ENCODE measurements at regions not wholly inside any gene's neighbourhood (a gene's known extent, or its start where the extent isn't known, plus 50 kb on each side); places are given as distances from the start of the nearest gene placed in this dataset.

DNA sequence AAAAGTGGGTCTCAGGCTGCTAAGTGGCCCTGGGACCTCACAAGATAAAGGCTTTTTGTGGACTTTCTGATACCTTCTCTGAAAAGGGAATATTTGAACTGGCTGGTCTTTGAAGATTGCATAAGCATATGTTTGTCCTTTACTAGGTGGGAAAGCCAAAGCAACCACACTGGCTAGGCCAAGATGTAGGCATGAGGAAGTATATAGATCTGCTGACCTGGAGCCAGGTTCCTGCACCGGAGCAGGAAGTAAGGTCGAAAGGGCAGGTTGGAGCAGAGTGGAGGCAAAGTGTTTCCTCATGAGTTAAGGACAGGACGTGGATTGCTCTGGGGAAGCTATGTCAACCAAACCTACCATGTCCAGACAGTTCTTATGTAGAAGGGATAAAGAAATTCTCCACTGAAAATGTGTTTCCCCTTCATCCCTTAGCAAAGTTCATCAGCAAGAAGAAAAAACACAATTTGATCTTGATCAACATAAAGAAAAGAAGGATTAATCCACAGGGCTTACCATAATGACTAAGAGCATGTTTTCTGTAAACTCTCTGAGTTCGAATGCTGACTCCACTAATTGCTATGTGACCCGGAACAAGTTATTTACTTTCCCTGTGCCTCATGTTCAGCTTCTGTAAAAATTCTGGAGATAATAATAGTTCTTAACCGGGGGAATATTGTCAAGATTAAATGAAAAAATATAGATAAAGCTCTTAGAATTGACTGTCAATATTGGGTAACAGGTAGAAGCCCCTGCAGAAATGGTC is 156.1 kb upstream of the SRD5A2 start:
- Mint-ChIP-seq H3K9me3 (peaks cover 12% of the 10 kb centered on the region; the same call in 2 of the 3 replicates), H3K4me3 (no peak overlapping the region), H3K27ac (no peak overlapping the region), H3K4me1 (no peaks in the 10 kb centered on the region), H3K27me3 (ENCODE audit: insufficient read depth, low read depth, poor library complexity) (peaks cover 4% of the 10 kb centered on the region), H3K36me3 (ENCODE audit: low read depth) (no peaks in the 10 kb centered on the region)
- Histone ChIP-seq H3K4me1 (ENCODE audit: insufficient read depth) (no peaks in the 10 kb centered on the region), H4K20me1 (replicated peaks; ENCODE audit: insufficient read depth) (no peaks in the 10 kb centered on the region), H3K27me3 (ENCODE audit: insufficient read depth) (no peaks in the 10 kb centered on the region), H2AFZ (no peak overlapping the region; the same call in 1 of the 2 replicates), H3K27ac (ENCODE audit: low read depth) (no peak overlapping the region), H3F3A (replicated peaks; ENCODE audit: low read depth) (no peaks in the 10 kb centered on the region), H3K4me2 (no peak overlapping the region), H3K79me2 (replicated peaks; ENCODE audit: insufficient read depth) (no peaks in the 10 kb centered on the region), H3K4me3 (no peak overlapping the region), H3K36me3 (ENCODE audit: insufficient read depth) (no peaks in the 10 kb centered on the region), H3K9me2 (ENCODE audit: insufficient read depth) (peaks cover 2% of the 10 kb centered on the region; the same call in 1 of the 2 replicates)
- TF ChIP-seq JUNB (IDR thresholded peaks at IDR 0.05; ENCODE audit: unreplicated experiment), result no peak
- TF ChIP-seq, protein P1, sequence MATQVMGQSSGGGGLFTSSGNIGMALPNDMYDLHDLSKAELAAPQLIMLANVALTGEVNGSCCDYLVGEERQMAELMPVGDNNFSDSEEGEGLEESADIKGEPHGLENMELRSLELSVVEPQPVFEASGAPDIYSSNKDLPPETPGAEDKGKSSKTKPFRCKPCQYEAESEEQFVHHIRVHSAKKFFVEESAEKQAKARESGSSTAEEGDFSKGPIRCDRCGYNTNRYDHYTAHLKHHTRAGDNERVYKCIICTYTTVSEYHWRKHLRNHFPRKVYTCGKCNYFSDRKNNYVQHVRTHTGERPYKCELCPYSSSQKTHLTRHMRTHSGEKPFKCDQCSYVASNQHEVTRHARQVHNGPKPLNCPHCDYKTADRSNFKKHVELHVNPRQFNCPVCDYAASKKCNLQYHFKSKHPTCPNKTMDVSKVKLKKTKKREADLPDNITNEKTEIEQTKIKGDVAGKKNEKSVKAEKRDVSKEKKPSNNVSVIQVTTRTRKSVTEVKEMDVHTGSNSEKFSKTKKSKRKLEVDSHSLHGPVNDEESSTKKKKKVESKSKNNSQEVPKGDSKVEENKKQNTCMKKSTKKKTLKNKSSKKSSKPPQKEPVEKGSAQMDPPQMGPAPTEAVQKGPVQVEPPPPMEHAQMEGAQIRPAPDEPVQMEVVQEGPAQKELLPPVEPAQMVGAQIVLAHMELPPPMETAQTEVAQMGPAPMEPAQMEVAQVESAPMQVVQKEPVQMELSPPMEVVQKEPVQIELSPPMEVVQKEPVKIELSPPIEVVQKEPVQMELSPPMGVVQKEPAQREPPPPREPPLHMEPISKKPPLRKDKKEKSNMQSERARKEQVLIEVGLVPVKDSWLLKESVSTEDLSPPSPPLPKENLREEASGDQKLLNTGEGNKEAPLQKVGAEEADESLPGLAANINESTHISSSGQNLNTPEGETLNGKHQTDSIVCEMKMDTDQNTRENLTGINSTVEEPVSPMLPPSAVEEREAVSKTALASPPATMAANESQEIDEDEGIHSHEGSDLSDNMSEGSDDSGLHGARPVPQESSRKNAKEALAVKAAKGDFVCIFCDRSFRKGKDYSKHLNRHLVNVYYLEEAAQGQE (IDR thresholded peaks at IDR 0.05; ENCODE audit: unreplicated experiment), result no peak
- TF ChIP-seq CREB1 (CRISPR knock-in tag; IDR thresholded peaks at IDR 0.05; ENCODE audit: low read depth), result no peak
- TF ChIP-seq, protein P2, sequence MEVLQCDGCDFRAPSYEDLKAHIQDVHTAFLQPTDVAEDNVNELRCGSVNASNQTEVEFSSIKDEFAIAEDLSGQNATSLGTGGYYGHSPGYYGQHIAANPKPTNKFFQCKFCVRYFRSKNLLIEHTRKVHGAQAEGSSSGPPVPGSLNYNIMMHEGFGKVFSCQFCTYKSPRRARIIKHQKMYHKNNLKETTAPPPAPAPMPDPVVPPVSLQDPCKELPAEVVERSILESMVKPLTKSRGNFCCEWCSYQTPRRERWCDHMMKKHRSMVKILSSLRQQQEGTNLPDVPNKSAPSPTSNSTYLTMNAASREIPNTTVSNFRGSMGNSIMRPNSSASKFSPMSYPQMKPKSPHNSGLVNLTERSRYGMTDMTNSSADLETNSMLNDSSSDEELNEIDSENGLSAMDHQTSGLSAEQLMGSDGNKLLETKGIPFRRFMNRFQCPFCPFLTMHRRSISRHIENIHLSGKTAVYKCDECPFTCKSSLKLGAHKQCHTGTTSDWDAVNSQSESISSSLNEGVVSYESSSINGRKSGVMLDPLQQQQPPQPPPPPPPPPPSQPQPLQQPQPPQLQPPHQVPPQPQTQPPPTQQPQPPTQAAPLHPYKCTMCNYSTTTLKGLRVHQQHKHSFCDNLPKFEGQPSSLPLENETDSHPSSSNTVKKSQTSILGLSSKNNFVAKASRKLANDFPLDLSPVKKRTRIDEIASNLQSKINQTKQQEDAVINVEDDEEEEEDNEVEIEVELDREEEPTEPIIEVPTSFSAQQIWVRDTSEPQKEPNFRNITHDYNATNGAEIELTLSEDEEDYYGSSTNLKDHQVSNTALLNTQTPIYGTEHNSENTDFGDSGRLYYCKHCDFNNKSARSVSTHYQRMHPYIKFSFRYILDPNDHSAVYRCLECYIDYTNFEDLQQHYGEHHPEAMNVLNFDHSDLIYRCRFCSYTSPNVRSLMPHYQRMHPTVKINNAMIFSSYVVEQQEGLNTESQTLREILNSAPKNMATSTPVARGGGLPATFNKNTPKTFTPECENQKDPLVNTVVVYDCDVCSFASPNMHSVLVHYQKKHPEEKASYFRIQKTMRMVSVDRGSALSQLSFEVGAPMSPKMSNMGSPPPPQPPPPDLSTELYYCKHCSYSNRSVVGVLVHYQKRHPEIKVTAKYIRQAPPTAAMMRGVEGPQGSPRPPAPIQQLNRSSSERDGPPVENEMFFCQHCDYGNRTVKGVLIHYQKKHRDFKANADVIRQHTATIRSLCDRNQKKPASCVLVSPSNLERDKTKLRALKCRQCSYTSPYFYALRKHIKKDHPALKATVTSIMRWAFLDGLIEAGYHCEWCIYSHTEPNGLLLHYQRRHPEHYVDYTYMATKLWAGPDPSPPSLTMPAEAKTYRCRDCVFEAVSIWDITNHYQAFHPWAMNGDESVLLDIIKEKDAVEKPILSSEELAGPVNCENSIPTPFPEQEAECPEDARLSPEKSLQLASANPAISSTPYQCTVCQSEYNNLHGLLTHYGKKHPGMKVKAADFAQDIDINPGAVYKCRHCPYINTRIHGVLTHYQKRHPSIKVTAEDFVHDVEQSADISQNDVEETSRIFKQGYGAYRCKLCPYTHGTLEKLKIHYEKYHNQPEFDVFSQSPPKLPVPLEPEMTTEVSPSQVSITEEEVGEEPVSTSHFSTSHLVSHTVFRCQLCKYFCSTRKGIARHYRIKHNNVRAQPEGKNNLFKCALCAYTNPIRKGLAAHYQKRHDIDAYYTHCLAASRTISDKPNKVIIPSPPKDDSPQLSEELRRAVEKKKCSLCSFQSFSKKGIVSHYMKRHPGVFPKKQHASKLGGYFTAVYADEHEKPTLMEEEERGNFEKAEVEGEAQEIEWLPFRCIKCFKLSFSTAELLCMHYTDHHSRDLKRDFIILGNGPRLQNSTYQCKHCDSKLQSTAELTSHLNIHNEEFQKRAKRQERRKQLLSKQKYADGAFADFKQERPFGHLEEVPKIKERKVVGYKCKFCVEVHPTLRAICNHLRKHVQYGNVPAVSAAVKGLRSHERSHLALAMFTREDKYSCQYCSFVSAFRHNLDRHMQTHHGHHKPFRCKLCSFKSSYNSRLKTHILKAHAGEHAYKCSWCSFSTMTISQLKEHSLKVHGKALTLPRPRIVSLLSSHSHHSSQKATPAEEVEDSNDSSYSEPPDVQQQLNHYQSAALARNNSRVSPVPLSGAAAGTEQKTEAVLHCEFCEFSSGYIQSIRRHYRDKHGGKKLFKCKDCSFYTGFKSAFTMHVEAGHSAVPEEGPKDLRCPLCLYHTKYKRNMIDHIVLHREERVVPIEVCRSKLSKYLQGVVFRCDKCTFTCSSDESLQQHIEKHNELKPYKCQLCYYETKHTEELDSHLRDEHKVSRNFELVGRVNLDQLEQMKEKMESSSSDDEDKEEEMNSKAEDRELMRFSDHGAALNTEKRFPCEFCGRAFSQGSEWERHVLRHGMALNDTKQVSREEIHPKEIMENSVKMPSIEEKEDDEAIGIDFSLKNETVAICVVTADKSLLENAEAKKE (CRISPR knock-in tag; IDR thresholded peaks at IDR 0.05), result no peak
- TF ChIP-seq EZH2 (IDR thresholded peaks at IDR 0.05; ENCODE audit: low read depth, unreplicated experiment), result no peak
- ATAC-seq, result no peak
- no peak for DNase-seq (ENCODE audit: low spot score)
